ENCODE measurements at regions not wholly inside any gene's neighbourhood (a gene's known extent, or its start where the extent isn't known, plus 50 kb on each side); places are given as distances from the start of the nearest gene placed in this dataset.

DNA sequence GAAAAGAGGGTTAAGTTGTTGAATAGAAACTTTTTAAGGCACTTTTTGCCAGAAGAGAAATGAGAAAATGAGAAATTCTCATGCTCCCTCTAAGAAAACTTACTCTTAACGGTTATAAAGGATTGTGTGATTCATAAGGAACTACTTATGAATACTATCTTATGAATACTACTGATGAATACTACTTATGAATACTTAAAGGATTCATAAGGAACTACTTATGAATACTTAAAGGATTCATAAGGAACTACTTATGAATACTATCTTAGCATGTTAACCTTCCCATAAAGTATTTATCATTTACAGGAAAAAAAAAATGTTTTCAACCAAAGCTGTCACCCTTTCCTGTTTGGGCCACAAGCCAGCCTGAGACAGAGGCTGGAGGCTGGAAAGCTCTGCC is 53.1 kb upstream of the UCN3 start:
- TF ChIP-seq, protein P1, sequence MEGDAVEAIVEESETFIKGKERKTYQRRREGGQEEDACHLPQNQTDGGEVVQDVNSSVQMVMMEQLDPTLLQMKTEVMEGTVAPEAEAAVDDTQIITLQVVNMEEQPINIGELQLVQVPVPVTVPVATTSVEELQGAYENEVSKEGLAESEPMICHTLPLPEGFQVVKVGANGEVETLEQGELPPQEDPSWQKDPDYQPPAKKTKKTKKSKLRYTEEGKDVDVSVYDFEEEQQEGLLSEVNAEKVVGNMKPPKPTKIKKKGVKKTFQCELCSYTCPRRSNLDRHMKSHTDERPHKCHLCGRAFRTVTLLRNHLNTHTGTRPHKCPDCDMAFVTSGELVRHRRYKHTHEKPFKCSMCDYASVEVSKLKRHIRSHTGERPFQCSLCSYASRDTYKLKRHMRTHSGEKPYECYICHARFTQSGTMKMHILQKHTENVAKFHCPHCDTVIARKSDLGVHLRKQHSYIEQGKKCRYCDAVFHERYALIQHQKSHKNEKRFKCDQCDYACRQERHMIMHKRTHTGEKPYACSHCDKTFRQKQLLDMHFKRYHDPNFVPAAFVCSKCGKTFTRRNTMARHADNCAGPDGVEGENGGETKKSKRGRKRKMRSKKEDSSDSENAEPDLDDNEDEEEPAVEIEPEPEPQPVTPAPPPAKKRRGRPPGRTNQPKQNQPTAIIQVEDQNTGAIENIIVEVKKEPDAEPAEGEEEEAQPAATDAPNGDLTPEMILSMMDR (IDR thresholded peaks at IDR 0.05): no peak
- no peak for DNase-seq
- ATAC-seq: no peak
- no peaks in the 10 kb centered on the region for H3K36me3 ChIP-seq (ENCODE audit: low read depth)
- intact Hi-C loops (cut with DNase I, micrococcal nuclease): no loop called here
- no peaks in the 10 kb centered on the region for H3K9me3 ChIP-seq
- no peak overlapping the region for H3K4me3 ChIP-seq
- H3K4me1 ChIP-seq (ENCODE audit: low read depth): no peaks in the 10 kb centered on the region

DNA sequence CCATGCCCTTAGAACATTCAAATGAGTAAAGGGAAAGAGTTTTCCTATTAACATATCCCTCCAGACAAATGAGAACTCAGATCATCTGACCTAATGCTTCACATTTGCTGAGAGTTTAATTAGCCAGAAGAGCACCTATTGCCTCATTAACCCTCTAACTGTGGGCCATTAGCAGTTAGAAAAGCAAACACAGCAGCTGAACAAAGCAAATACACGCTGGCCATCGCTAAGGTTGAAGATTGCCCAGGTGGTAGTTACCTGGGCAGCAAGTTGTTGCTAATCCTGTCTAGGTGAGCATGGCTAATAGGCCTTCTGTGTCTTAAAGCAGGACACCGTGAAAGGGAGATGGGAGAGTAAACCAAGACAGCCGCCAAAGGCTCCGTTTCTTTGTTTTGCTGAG is 49.9 kb upstream of the UCN3 start:
- DNase-seq (no peak), ATAC-seq (peak; percentile 50)
- no peak overlapping the region for H3K4me3 ChIP-seq
- H3K9me3 ChIP-seq: no peaks in the 10 kb centered on the region
- no peaks in the 10 kb centered on the region for H3K4me1 ChIP-seq (ENCODE audit: low read depth)
- TF ChIP-seq, protein P1 (IDR thresholded peaks at IDR 0.05): no peak
- H3K36me3 ChIP-seq (ENCODE audit: low read depth): no peaks in the 10 kb centered on the region
- intact Hi-C loops (cut with DNase I, micrococcal nuclease): no loop called here

All from mucosa of descending colon (tissue), 3 donors.